Brain microvascular endothelial cell (primary cell): ENCODE measurements at regions not wholly inside any gene's neighbourhood (a gene's known extent, or its start where the extent isn't known, plus 50 kb on each side); places are given as distances from the start of the nearest gene placed in this dataset.
A peak's percentile ranks its signal among the peaks of the same experiment; 100 is the strongest.

Source experiments
- DNase-seq: peaks from one replicate; pipeline ENCODE4 v3.0.0-alpha.2; 2020
- H3K27ac ChIP-seq: fragments of 250-450 bp; sonication (Bioruptor Pico); 2 replicates; pipeline ENCODE4 v1.5.1; 2020; ENCODE audit warnings: mild to moderate bottlenecking, moderate library complexity
- H3K27me3 ChIP-seq: fragments of 250-450 bp; sonication (Bioruptor Pico); replicated peaks from 2 replicates; pipeline ENCODE4 v1.5.1; 2020; ENCODE audit warnings: mild to moderate bottlenecking
- H3K36me3 ChIP-seq: fragments of 250-450 bp; sonication (Bioruptor Pico); replicated peaks from 2 replicates; pipeline ENCODE4 v1.5.1; 2020; ENCODE audit warnings: mild to moderate bottlenecking
- H3K4me3 ChIP-seq: 2 replicates; pipeline ENCODE4 v1.5.1; 2011; ENCODE audit warnings: low read depth, mild to moderate bottlenecking, control low read depth, low read length, moderate library complexity
- CTCF ChIP-seq: IDR thresholded peaks from 2 replicates; pipeline ENCODE4 v1.5.1; 2011; ENCODE audit warnings: low read depth, mild to moderate bottlenecking, moderate library complexity, low read length, control low read depth, inconsistent platforms; ENCODE audit errors: missing control alignments
- in situ Hi-C: cut with HindIII; loops from 2 replicates; pipeline ENCODE4 v1.10.0; 2017; ENCODE audit warnings: low sequenced_read_pairs, low pct_ligation_motif_present

- Histone ChIP-seq H3K27me3 (no peaks in the 10 kb centered on the region), H3K27ac (peak overlapping the region; percentile 93), H3K36me3 (no peaks in the 10 kb centered on the region), H3K4me3 (no peak overlapping the region)
- DNase-seq: no peak
- in situ Hi-C loops: no loop called here
- TF ChIP-seq CTCF: no peak
Observed at GRCh38 chr7:81624650-81625631, 144.9 kb downstream of the HGF start.

- TF ChIP-seq CTCF: no peak
- no peak overlapping the region for H3K4me3 ChIP-seq
- in situ Hi-C loops: no loop called here
- no peaks in the 10 kb centered on the region for H3K27me3 ChIP-seq
- H3K27ac ChIP-seq: peak overlapping the region; percentile 93
- no peak for DNase-seq
- no peaks in the 10 kb centered on the region for H3K36me3 ChIP-seq
Observed at GRCh38 chr7:81624021-81624592, 145.7 kb downstream of the HGF start.

DNA sequence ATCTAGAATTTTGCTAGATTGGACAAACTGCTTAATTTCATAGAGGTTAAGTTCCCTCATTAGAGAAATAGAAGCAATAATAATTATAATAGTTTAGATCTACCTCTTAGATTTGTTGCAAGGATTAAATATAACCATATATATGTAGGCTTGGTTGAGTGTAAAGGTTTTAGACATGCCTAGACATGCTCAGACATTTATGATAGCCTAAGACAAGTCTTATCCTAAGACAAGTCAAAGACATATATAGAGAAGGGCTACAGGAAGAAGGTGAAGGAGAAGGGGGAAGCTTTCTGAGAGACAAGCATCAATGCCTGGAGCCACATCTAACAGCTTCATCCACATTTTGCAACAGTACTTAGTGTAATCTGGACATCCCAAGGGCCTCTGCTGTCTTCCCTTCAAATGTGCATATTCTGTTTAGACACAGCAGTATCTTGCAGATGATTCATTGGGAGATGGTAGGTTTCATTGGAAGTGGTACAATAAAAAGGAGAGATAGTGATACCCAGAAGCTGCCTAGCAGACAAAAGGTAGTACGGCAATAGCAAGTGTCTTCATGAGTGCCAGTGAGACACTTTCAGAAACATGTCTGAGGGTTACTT, 146.5 kb downstream of the HGF start:
- Histone ChIP-seq H3K27me3 (no peaks in the 10 kb centered on the region), H3K27ac (peak overlapping the region; percentile 93), H3K4me3 (no peak overlapping the region), H3K36me3 (no peaks in the 10 kb centered on the region)
- in situ Hi-C loops: no loop called here
- TF ChIP-seq CTCF: no peak
- DNase-seq: no peak

DNA sequence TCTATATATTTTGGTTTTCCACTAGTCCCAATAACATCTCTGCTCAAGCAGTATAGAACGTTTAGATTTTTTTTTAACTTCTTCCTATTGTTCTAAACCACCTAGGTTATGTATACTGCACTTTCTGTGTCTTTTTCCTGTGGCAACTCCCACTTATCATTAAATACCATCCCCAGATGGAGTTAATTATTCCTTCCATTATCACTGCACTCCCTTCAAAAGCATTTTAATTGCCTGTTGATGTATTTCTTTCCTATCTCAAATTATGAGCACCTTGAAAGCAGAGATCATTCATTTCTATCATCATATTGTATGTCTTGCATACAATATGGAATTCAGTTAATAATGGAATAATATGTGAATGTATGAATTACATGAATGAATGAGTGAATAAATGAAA, 148.0 kb downstream of the HGF start:
- Histone ChIP-seq H3K27me3 (no peaks in the 10 kb centered on the region), H3K4me3 (no peak overlapping the region), H3K36me3 (no peaks in the 10 kb centered on the region), H3K27ac (no peak overlapping the region)
- in situ Hi-C loops: no loop called here
- no peak for DNase-seq
- TF ChIP-seq CTCF: no peak

- no peak for TF ChIP-seq CTCF
- Histone ChIP-seq H3K36me3 (no peaks in the 10 kb centered on the region), H3K27ac (peak overlapping the region; percentile 99), H3K4me3 (no peak overlapping the region), H3K27me3 (no peaks in the 10 kb centered on the region)
- in situ Hi-C loops: no loop called here
- DNase-seq: peak; percentile 96
Observed at GRCh38 chr7:81618396-81619014, 151.3 kb downstream of the HGF start.
